Body of pancreas (tissue), 4 donors: ENCODE measurements at regions not wholly inside any gene's neighbourhood (a gene's known extent, or its start where the extent isn't known, plus 50 kb on each side); places are given as distances from the start of the nearest gene placed in this dataset.

Source experiments
- POLR2A ChIP-seq, 3 donors: fragments of 450-650 bp; IDR thresholded peaks; one replicate each; pipeline ENCODE4 v1.6.1; 2016; ENCODE audit warnings: antibody characterized with exemption in 3 of 3, mild to moderate bottlenecking in 2 of 3
- TF ChIP-seq, protein P1 (sequence below), 7 experiments: fragments of 450-650 bp in 4 of 7; fragments of 200-600 bp in 3 of 7; sonication (generic) in 3 of 7; IDR thresholded peaks; one replicate each; pipeline ENCODE4 v1.5.1; 2016 to 2019; ENCODE audit warnings: antibody characterized with exemption in 7 of 7

DNA sequence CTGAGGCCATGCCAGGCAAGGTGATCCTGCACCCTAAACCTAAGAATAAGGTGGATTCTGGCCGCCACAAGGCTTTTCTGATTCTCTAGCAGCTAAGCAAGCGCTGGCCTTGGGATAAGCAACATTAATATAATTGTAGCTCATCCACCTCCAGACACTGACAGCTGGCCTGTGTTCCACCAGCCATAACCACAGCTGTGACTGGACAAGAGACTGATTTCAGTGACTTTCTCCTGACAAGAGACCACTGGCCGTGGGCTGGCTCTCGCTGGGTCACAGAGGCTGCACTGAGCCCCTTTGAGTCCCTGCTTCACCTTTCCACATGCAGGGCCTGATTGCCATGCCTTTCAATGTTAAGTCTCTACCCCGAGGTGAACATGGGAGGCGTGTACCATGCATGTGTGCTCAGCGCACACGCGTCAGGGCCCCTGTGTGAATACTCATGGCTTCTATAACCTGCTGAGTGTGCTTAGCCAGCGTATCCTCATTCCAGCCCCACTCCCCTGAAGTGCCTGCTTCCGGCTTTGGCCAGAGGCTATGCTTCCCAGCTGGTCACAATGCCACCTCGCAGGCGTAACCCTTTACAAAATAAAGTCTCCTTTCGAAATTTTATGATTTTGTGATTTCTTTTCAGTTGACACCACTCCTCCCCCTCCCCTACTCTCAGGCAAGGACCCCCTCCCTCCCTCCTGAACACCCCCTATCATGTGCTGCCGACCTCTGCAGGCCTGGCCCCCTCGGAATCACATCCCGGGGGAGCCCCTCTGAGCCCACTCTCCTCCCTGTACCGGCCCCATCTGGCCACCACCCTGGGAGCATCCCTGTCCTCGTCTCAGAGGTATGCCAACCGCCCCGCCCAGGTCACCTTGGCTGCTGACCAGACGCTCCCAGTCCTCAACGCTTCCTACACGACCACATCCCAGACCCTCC lies 128.1 kb downstream of the CTTN start:
- TF ChIP-seq POLR2A (IDR thresholded peaks at IDR 0.05) = no peak
- TF ChIP-seq, protein P1, sequence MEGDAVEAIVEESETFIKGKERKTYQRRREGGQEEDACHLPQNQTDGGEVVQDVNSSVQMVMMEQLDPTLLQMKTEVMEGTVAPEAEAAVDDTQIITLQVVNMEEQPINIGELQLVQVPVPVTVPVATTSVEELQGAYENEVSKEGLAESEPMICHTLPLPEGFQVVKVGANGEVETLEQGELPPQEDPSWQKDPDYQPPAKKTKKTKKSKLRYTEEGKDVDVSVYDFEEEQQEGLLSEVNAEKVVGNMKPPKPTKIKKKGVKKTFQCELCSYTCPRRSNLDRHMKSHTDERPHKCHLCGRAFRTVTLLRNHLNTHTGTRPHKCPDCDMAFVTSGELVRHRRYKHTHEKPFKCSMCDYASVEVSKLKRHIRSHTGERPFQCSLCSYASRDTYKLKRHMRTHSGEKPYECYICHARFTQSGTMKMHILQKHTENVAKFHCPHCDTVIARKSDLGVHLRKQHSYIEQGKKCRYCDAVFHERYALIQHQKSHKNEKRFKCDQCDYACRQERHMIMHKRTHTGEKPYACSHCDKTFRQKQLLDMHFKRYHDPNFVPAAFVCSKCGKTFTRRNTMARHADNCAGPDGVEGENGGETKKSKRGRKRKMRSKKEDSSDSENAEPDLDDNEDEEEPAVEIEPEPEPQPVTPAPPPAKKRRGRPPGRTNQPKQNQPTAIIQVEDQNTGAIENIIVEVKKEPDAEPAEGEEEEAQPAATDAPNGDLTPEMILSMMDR (IDR thresholded peaks at IDR 0.05) = no peak
